Hepatocyte (in vitro differentiated cells): ENCODE measurements at regions not wholly inside any gene's neighbourhood (a gene's known extent, or its start where the extent isn't known, plus 50 kb on each side); places are given as distances from the start of the nearest gene placed in this dataset.

Experiments
- EZH2 ChIP-seq: fragments of 200-600 bp; sonication (generic); IDR thresholded peaks from 2 replicates; pipeline ENCODE4 v1.6.1; 2016; ENCODE audit warnings: antibody characterized with exemption, mild to moderate bottlenecking, borderline replicate concordance
- TF ChIP-seq, protein P1 (sequence below): fragments of 200-600 bp; sonication (generic); IDR thresholded peaks from 2 replicates; pipeline ENCODE4 v1.5.1; 2016; ENCODE audit warnings: antibody characterized with exemption, mild to moderate bottlenecking; ENCODE audit not compliant: poor library complexity

DNA sequence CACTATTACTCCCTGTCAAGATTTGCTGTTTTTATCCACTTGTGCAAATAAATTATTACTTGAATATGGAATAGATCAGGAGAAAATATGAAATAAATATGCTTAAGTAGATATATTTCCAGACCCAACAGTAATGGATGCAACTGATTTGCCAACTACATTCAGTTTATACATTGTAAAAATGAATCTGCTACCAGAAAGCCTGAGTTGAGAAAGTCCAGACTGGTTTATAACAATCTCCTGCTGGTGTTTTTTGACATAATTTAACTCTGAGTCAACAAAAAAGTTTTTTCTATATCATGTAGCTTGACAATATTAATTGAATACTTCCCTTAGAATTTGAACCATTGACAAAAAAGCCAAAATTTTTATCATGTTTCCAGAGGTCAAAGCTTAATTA, 265.8 kb upstream of the SEMA3D start:
- TF ChIP-seq, protein P1, sequence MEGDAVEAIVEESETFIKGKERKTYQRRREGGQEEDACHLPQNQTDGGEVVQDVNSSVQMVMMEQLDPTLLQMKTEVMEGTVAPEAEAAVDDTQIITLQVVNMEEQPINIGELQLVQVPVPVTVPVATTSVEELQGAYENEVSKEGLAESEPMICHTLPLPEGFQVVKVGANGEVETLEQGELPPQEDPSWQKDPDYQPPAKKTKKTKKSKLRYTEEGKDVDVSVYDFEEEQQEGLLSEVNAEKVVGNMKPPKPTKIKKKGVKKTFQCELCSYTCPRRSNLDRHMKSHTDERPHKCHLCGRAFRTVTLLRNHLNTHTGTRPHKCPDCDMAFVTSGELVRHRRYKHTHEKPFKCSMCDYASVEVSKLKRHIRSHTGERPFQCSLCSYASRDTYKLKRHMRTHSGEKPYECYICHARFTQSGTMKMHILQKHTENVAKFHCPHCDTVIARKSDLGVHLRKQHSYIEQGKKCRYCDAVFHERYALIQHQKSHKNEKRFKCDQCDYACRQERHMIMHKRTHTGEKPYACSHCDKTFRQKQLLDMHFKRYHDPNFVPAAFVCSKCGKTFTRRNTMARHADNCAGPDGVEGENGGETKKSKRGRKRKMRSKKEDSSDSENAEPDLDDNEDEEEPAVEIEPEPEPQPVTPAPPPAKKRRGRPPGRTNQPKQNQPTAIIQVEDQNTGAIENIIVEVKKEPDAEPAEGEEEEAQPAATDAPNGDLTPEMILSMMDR, result no peak
- TF ChIP-seq EZH2, result no peak
